Sigmoid colon (tissue), 6 donors: ENCODE measurements at regions not wholly inside any gene's neighbourhood (a gene's known extent, or its start where the extent isn't known, plus 50 kb on each side); places are given as distances from the start of the nearest gene placed in this dataset.

Source experiments
- DNase-seq: peaks from one replicate; pipeline ENCODE4 v3.0.0-alpha.2; 2019
- H3K27ac ChIP-seq, 4 donors: fragments of 200-600 bp; sonication (generic); one replicate each; pipeline ENCODE4 v1.5.1; 2016 to 2019; ENCODE audit warnings: mild to moderate bottlenecking in 1 of 4
- H3K27me3 ChIP-seq, 3 donors: fragments of 200-600 bp; sonication (generic); one replicate each; pipeline ENCODE4 v1.5.1; 2019; ENCODE audit warnings: mild to moderate bottlenecking in 1 of 3
- H3K36me3 ChIP-seq, 4 donors: fragments of 200-600 bp; sonication (generic); one replicate each; pipeline ENCODE4 v1.5.1; 2016 to 2019
- H3K4me1 ChIP-seq, 4 donors: fragments of 200-600 bp; sonication (generic); one replicate each; pipeline ENCODE4 v1.5.1; 2017 to 2019
- H3K4me3 ChIP-seq, 4 donors: fragments of 200-600 bp; sonication (generic); one replicate each; pipeline ENCODE4 v1.5.1; 2017 to 2019; ENCODE audit warnings: mild to moderate bottlenecking in 2 of 4, moderate library complexity in 1 of 4
- H3K9me3 ChIP-seq, 4 donors: fragments of 200-600 bp in 3 of 4; sonication (generic) in 3 of 4; one replicate each; pipeline versions ENCODE4 v1.5.1 to v1.6.1; 2013 to 2019
- CTCF ChIP-seq, 4 experiments: fragments of 450-650 bp in 3 of 4; fragments of 200-600 bp in 1 of 4; IDR thresholded peaks; one replicate each; pipeline ENCODE4 v1.5.1; 2016 to 2019; ENCODE audit warnings: antibody characterized with exemption in 4 of 4, mild to moderate bottlenecking in 3 of 4, moderate library complexity in 2 of 4
- EP300 ChIP-seq, 4 donors: sonication (generic); formaldehyde crosslinking; IDR thresholded peaks; one replicate each; pipeline ENCODE4 v1.6.1; 2017; ENCODE audit warnings: antibody characterized with exemption in 4 of 4
- POLR2A ChIP-seq, 2 donors: fragments of 450-650 bp; IDR thresholded peaks; one replicate each; pipeline ENCODE4 v1.6.1; 2016; ENCODE audit warnings: antibody characterized with exemption in 2 of 2, mild to moderate bottlenecking in 2 of 2, moderate library complexity in 2 of 2
- POLR2AphosphoS5 ChIP-seq, 4 donors: sonication (generic); formaldehyde crosslinking; IDR thresholded peaks; one replicate each; pipeline ENCODE4 v1.6.1; 2017; ENCODE audit warnings: antibody characterized with exemption in 4 of 4
- WGBS, 2 donors: extraction: QIAGEN DNeasy Blood & Tissue Kit; methylation state at CpG; one replicate each; pipeline ENCODE4 v1.1.7; 2013; 5-methylcytosine and 5-hydroxymethylcytosine counted together
- intact Hi-C: fragments of 100-400 bp; cut with DNase I; formaldehyde crosslinking; loops from one replicate; pipeline ENCODE4 v1.15.1; 2023
- donor health status: healthy with polysubstance abuse.
- donor health status: healthy.

DNA sequence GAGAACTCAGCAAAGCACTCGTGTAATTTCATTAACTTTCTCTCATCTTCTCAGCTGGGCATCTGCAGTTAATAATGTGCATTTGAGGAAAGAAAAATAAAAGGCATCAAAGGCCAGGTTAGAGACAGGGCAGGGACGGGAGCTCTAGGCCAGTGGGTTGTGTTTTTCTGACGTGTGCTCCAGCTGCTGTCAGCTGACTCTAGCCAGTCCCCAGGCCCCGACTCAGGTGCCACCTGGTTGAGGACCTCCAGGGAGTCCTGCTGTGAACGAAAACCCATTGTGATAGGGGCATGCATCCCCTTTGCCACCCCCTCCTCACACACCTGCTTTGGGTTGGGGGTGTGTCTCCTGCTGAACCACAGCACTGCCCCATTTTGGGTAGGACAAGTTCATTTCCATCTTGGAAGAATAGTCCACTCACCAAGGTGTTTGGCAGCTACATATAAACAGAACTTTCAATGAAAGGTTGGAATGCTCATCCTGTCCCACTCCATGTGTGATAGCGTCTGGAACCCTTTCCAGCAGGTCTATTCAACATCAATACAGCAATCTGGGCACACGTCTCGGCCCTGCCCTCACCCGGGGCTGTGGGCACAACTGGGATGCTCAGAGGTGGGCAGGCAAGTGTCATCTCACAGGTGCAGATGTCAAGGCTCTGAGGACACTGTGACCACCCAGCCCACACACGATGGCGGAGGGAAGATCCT, 146.1 kb upstream of the FAM20C start:
- H3K27ac ChIP-seq = no peak overlapping the region
- H3K9me3 ChIP-seq = no peaks in the 10 kb centered on the region
- H3K4me3 ChIP-seq = no peak overlapping the region
- no peaks in the 10 kb centered on the region for H3K4me1 ChIP-seq
- DNase-seq = peak; percentile 51
- H3K36me3 ChIP-seq = no peaks in the 10 kb centered on the region
- intact Hi-C loops = no loop called here
- 88% methylated on average over 11 of the region's 11 CpGs for WGBS, 2 donors
- TF ChIP-seq CTCF (IDR thresholded peaks at IDR 0.05) = no peak
- no peak for TF ChIP-seq POLR2AphosphoS5 (IDR thresholded peaks at IDR 0.05)
- no peak for TF ChIP-seq POLR2A (IDR thresholded peaks at IDR 0.05)
- TF ChIP-seq EP300 (IDR thresholded peaks at IDR 0.05) = no peak
- H3K27me3 ChIP-seq = peaks cover 0 to 19% (median 0%) of the 10 kb centered on the region in 3 donors

GRCh38 chr7:46830-47140, 145.6 kb upstream of the FAM20C start:
- no peak overlapping the region for H3K4me3 ChIP-seq
- TF ChIP-seq POLR2AphosphoS5 (IDR thresholded peaks at IDR 0.05) (no peak), EP300 (IDR thresholded peaks at IDR 0.05) (no peak), CTCF (IDR thresholded peaks at IDR 0.05) (no peak), POLR2A (IDR thresholded peaks at IDR 0.05) (no peak)
- no peaks in the 10 kb centered on the region for H3K9me3 ChIP-seq
- no peaks in the 10 kb centered on the region for H3K4me1 ChIP-seq
- H3K36me3 ChIP-seq = no peaks in the 10 kb centered on the region
- intact Hi-C loops = no loop called here
- H3K27ac ChIP-seq = no peak overlapping the region
- WGBS, 2 donors = 93 to 96% methylated on average over 5 of the region's 5 CpGs
- DNase-seq = no peak
- H3K27me3 ChIP-seq = peaks cover 0 to 19% (median 0%) of the 10 kb centered on the region in 3 donors

DNA sequence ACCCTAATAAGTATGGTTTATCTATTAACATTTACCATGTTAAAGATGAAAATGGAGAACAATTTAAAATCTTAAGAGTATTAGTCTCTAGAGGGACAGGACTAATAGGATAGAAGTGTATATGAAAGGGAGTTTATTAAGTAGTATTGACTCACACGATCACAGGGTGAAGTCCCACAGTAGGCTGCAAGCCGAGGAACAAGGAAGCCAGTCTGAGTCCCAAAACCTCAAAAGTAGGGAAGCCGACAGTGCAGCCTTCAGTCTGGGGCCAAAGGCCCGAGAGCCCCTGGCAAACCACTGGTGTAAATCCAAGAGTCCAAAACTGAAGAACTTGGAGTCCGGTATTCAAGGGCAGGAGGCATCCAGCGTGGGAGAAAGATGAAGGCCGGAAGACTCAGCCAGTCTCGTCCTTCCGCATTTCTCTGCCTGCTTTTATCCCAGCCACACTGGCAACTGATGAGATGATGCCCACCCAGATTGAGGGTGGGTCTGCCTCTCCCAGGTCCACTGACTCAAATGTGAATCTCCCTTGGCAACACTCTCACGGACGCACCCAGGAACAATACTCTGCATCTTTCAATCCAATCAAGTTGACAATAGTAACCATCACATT, 140.8 kb upstream of the FAM20C start:
- H3K27me3 ChIP-seq = no peaks in the 10 kb centered on the region
- DNase-seq = no peak
- H3K4me1 ChIP-seq = no peaks in the 10 kb centered on the region
- H3K4me3 ChIP-seq = no peak overlapping the region
- intact Hi-C loops = no loop called here
- TF ChIP-seq EP300 (IDR thresholded peaks at IDR 0.05) (no peak), POLR2A (IDR thresholded peaks at IDR 0.05) (no peak), POLR2AphosphoS5 (IDR thresholded peaks at IDR 0.05) (no peak), CTCF (IDR thresholded peaks at IDR 0.05) (no peak)
- H3K27ac ChIP-seq = no peak overlapping the region
- WGBS, 2 donors = 92% methylated on average over 11 of the region's 11 CpGs
- no peaks in the 10 kb centered on the region for H3K36me3 ChIP-seq
- H3K9me3 ChIP-seq = no peaks in the 10 kb centered on the region

DNA sequence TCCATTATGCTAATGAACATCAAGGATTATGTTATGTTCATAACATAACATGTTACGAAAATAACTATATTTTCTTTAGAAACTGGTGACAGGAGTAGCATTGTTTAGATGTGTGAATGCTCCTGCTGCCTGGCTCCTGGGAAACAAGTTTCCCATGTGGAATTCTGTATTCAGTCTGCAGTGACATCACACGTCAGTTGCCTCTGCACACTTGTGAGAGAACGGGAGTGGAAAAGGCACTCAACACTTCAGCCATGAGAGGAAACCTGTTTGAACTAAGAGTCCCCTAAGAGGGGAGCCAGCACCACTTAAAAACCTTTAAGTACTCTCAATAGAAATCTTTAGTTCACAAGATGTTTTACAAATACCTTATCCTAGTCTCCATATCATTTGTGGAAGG, 140.3 kb upstream of the FAM20C start:
- 69 to 78% methylated on average over 3 of the region's 3 CpGs for WGBS, 2 donors
- Histone ChIP-seq H3K36me3 (no peaks in the 10 kb centered on the region), H3K4me1 (no peaks in the 10 kb centered on the region), H3K27me3 (no peaks in the 10 kb centered on the region), H3K4me3 (no peak overlapping the region), H3K9me3 (no peaks in the 10 kb centered on the region), H3K27ac (no peak overlapping the region)
- DNase-seq = no peak
- no peak for TF ChIP-seq EP300 (IDR thresholded peaks at IDR 0.05)
- no peak for TF ChIP-seq POLR2AphosphoS5 (IDR thresholded peaks at IDR 0.05)
- no peak for TF ChIP-seq POLR2A (IDR thresholded peaks at IDR 0.05)
- no peak for TF ChIP-seq CTCF (IDR thresholded peaks at IDR 0.05)
- intact Hi-C loops = no loop called here

DNA sequence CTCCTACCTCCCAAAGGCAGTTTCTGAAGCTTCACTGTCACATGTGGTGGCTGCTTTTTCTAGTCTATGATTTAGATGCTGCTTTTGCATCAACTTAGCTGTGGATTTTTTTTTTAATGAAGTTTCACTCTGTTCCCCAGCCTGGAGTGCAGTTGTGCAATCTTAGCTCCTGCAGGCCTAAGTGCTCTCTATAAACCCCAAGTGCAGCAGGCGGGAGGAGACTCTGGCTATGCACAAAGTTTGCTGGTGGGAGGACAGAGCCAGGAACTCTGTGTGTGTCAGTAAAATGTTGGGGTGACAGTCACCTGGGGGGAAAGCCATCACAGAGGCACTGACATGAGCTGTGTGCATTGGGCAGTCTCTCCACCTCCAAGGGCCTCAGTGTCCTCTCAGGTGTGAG, 138.8 kb upstream of the FAM20C start:
- 87 to 94% methylated on average over 1 of the region's 1 CpG for WGBS, 2 donors

More for the DNA sequence above, 138.8 kb upstream of the FAM20C start:
- no peaks in the 10 kb centered on the region for H3K9me3 ChIP-seq
- no peaks in the 10 kb centered on the region for H3K4me1 ChIP-seq
- H3K36me3 ChIP-seq = no peaks in the 10 kb centered on the region
- intact Hi-C loops = no loop called here
- no peak overlapping the region for H3K4me3 ChIP-seq
- no peak for DNase-seq
- H3K27me3 ChIP-seq = no peaks in the 10 kb centered on the region
- TF ChIP-seq CTCF (IDR thresholded peaks at IDR 0.05) = no peak
- TF ChIP-seq POLR2A (IDR thresholded peaks at IDR 0.05) = no peak
- TF ChIP-seq POLR2AphosphoS5 (IDR thresholded peaks at IDR 0.05) = no peak
- no peak for TF ChIP-seq EP300 (IDR thresholded peaks at IDR 0.05)
- no peak overlapping the region for H3K27ac ChIP-seq
